NCI-H748 (cell line): ENCODE measurements at regions not wholly inside any gene's neighbourhood (a gene's known extent, or its start where the extent isn't known, plus 50 kb on each side); places are given as distances from the start of the nearest gene placed in this dataset.

Source experiments
- DNase-seq: peaks from one replicate; lab custom pipeline; 2025; ENCODE audit not compliant: unreplicated experiment; lab: John Stamatoyannopoulos, UW

DNA sequence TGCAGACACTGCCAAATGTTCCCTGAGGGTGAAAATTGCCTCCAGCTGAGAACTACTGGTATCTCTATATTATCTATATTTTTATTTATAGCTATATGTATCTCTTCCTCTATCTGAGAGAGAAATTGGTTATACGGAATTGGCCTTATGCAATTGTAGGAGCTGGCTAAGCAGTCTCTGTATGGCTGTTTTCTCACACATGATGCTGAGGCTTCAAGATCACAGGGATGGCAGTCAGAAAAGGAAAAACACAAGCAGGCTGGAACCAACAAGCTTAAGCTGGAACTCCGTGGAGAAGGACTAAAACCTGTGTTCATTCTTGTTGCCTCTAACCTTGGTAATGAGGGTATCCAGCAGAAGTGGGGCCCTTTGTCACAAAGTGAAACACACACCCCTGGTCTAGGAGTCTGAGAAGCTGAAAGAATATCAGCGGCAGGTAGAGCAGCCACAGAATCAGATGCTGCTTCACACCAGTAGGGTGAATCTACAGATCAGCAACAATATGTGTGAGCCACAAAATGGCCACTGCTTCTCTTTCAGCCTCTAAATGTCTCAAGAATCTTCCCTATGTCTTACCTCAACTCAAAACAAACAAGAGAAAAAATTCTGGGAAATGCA is 166.5 kb upstream of the PPP1R2C start:
- no peak for DNase-seq

DNA sequence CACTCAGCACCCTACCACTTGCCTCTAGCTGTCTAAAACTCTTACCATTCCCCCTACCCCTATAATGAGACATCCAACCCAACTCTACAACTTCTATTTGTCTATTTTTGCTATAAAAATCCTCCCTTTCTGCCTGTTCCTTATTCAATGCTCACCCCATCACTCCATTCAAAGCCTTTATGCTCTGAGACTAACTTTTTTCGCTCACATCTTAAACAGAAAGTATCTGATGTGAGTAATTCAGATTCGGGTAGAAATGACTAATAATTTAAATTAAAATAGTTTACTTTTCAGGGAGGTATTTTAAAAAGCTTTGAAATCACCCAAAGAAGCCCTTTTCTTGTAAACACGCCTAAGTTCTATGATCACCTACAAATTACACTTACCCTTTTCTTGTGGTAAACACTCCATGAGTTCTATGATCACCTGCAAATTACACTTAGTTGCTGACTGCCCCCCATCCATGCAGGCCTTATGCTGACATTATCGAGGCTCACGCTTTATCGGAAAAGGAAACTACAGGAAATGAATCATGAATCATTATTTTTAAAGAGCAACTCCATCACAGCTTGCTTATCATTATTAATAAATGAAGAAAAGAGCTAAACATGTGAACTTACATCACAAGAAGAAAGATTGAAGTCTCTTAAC is 168.7 kb upstream of the PPP1R2C start:
- no peak for DNase-seq

DNA sequence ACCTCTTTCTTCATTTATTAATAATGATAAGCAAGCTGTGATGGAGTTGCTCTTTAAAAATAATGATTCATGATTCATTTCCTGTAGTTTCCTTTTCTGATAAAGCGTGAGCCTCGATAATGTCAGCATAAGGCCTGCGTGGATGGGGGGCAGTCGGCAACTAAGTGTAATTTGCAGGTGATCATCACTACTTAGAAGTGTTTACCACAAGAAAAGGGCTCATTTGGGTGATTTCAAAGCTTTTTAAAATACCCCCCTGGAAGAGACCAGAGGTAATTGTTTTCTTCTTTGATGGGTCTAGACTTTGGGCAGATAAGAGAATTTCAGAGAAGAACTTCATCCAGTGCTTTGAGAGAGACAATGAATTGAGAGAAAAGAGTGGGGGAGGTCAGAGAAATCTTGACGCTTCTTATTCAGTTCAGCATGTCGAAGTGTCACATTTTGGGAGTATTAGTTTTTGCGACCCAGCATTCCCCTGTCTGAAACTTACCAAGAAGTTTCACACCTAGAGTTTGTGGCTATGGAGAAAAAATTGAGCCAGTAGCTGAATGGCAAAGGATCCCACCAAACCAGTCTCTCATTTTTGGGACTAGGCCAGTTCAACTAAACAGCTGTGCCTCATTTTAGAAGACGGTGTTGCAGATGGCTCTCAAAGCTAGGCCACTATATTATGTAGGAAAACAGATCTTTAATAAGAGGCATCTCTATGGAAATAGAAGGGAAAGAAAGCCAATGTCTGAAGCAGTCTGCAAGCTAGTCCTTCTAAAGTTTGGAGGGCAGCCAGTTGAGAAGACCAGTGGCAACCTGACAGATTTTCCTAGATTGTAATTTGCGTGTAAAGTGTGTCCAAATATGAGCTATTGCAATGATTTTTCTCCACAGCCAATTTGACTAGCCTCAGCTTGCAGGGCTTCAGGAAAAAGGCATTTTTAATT is 171.0 kb upstream of the PPP1R2C start:
- no peak for DNase-seq

DNA sequence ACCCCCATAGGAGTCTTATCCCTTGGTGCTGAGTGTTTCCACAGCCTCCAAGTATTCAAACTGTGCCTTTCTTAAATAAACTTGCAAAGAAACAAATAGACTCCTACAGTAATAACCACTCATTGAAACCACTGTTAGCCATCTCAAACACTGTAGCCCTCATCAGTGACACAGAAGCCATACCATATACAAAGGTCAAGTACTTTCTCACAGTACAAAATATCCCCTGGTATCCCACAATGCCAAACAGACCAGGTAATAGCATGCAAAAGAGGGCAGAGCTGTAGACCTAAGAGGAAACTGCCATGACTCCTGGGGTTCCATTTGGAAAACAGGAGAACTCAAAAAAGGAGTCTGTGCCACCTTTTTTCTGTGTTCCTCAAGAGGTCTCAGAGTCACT is 173.8 kb upstream of the PPP1R2C start:
- no peak for DNase-seq

DNA sequence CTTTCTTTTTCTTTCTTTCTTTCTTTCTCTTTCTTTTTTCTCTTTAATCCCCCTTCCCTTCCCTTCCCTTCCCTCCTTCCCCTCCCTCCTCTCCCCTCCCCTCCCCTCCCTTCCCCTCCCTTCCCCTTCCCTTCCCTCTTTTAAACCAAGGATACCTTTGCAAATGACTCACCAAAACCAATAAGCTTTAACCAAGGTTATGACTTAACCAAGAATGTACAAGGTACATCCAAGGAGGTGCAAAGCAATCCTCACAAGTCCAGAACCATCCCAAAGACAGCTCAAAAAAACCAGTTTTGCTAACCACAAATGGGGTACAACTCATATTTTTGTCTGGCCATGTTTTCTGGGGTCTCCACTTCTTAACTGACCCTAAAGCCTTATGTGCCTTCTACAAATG is 174.7 kb upstream of the PPP1R2C start:
- DNase-seq = no peak

DNA sequence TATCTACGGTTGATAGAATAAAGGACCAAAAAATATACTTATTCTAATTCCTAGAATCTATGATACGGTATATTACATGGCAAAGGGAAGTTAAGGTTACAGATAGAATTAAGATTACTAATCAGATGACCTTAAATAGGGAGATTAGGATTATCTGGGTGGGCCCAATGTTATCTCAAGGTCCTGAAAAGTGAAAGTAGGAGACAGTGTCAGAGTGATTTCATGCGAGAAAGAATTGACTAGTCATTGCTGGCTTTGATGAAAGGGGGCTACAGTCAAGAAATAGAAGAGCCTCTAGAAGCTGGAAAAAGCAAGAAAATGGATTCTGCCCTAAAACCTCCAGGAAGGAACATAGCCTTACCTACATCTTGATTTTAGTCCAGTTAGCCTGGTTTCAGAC is 176.9 kb upstream of the PPP1R2C start:
- DNase-seq = no peak

DNA sequence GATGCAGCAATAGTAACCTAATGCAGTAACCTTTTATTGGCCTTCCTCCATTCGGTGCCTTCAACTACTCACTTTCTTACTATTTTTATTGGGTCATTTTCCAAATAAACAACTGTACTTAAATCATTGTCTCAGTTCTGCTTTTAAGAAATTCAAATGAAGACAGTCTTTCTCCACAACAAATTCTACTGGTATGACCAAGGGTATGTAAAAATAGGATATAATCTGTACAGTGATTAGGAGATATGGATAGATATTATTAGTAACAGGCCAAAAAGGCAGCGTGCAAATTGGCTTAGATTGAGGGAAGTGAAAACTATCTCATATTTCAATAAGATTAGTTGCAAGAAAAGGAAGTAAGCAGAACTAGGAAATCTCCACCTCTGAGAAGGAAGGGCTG is 177.4 kb upstream of the PPP1R2C start:
- DNase-seq = no peak

DNA sequence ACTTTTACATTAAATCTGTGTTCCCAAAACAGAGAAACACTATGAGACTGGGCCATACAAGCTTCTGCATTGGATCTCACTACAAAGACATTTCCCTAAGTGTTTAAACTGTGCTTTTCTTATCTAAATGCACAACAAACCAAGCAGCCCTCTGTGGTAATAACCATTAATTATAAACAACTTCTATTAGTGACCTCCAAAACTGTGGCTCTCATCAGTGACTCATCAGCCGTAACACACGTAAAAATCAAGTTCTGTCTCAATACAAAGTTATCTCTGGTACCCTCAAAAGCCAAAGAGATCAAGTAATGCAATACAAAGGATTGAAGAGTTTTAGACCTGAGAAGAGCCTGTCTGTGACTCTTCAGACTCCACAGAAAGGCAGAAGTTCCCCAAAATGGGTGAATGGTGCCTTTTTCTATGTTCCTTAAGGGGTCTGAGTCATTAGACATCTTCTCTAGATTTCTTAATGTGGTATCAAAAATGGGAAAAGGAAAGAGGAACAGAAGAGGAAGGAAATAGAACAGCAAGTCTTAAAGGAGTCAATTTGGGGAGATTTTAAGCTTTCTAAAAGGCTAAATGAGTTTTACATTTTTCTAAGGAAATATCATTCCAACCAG is 189.8 kb upstream of the PPP1R2C start:
- DNase-seq = no peak

DNA sequence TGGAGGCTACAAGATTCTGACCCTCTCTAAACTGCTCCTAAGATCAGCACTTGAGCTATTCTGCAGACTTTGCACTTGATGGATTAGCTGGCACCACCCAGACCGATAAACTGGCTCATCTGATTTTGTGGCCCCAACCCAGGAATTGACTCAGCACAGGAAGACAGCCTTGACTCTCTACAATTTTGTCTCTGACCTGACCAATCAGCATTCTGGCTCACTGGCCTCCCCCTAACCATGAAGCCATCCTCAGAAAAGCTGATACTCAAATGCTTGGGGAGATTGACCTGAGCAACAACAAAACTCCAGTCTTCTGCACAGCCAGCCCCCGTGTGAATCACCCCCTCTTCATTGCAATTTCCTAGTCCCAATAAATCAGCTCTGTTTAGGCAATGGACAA is 195.4 kb upstream of the PPP1R2C start:
- no peak for DNase-seq

DNA sequence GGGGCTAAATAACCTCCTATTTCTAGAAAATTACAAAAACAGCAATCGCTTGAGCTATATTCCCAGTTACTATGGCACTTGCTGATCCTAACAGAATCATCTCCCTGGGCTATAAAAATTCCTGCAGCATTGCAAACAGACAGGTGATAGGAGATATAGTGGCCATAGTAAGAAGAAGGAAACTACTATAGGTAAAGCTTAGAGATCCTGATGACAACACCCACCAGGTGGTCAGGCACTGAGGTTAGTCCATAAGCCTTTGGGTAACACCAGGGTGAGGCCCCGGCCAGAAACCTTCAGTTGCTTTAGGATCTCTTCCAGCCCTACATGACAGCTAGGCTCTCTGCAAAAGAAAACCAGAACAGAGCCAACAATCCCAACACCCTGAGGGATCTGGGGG is 197.9 kb upstream of the PPP1R2C start:
- DNase-seq = no peak

DNA sequence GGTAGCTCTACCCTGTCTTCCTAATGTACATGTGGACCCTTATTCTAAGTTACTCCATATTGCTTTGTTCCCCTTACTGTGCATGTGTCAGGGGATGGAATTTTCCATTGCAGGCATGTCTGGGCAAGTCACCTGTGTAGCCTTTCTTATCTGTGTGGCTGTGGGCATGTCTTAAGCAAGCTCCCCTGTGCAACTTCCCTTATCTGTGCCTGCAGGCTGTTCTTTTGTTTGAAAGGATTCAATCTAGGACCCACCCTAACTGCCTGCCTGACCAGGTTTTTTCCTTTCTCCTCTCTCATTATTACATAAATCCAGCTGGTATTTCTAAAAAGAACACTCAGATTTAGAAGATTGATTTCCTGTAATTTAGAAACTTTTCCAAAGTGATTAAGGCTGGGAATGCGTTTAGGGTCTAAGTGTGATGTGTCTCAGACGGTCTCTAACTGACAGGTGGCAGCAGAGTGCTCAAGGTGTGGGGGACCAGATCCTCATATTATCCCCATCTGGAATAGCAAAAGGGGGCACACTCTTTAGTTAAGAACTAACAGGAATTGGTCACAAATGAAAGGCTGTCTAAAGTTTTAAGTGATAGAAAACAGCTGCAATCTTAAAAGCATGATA is 198.9 kb upstream of the PPP1R2C start:
- DNase-seq = peak; percentile 46

DNA sequence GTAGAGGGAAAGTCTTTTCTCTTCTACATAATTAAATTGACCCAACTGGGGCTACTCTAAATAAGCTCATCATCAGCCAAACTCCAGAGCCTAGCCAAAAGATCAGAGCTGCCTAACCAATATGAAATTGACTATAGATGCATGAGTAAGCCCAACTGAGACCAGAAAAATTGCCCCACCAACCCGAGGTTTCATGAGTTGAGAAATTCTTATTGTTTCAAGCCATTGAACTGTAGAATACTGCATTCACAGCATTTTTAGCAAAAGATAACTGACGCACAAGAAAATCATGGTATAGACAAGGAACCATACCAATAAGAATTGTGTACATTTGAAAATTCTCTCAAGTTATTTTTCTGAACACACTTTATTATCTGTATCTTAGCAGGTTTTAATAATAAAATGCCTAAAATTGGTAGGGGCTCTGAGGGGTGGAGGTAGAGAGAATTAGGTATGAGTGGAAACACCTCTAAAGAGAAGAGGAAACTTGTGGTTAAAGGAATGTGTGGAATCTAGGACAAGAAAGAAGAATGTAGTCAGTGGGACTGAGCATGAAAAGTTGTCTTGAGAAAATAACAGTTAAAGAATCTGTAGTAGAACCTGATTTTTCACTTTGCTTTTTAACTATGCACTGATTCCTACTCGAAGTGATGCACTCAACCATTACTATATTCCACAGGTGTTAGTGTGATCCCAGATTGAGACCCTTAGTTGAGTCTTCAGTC is 200.9 kb upstream of the PPP1R2C start:
- DNase-seq = no peak

DNA sequence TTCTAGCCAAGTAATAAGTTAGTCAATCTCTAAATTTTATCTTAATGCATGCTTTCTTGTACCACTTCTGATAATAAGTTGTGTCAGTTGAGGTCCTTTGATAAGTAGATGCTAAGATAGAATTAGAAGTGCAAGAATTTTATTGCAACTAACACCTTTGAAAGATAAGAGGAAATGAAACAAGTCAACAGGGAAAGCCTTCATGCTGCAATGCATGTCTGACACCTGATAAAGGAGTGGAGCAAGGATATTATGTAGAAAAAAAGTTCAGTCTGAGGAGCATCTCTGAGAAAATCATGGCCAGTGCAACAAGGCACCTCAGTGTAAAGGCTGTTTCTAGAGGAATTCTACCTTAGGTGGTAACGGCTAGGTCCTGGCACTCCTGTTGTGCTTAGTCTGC is 210.7 kb upstream of the PPP1R2C start:
- DNase-seq = no peak

DNA sequence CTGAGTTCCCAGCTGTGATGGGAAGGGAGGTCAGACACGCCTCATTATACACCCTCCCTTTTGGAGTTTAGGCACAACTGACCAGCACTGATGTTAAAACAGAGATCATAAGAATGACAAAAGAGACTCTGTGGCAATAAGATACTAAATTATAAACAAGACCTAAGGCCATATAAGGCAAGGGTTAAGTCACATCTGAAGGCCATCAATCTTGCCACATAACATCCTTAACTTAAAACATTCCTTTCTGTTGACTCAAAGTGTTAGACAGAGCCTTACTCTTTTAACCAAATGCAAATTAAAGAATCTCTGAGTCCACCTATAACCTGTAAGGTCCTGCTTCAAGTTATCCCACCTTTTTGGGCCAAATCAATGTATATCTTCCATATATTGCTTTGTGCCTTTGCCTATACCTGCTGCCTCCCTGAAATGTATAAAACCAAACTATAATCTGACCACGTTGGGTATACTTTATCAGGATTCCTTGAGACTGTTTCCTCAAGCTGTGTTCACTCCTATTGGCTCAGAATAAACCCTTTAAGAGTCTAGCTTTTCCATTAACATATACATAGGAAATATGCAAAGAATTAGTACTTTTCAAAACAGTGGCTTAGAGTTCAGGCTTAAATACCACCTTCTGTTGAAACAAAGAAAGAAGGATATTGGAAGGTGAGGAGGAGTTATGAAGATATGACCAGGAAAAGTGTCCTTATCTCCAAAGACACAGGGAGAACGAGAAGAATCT is 214.4 kb upstream of the PPP1R2C start:
- DNase-seq = no peak

DNA sequence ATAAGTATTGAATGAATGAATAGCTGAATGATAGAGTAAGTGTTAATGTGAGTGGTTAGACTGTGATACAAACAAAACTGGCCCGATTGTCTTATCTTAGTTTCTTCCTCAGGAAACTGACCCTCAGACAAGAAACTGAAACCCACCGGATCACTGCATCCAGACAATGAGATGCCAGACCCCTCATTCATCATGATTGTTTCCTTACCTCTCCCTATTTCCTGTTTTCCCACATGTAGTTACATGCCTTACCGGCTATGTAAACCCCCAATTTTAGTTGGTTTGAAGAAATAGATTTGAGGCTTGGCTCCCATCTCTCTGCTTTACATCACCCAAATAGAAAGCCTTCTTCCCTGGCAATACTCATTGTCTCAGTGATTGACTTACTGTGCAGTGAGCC is 218.9 kb upstream of the PPP1R2C start:
- DNase-seq = no peak

DNA sequence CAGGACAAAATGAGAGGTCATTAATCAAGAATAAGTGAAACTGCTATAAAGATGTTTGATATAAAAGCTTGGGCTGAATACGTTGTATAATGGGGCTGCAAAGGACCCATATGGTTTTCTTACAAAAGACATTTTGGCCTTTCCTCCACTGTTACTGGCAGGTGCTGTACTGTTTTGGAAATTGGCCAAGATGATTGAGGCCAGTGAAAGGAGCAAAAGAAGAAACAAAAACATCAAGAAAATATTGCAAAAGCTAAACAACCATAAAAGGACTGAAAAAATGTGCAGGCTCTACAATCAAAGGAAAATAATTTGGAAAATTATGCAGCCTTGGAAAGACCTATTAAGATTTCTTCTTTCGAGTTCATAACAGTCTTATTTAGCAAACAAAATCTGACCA is 222.2 kb upstream of the PPP1R2C start:
- DNase-seq = peak; percentile 61

DNA sequence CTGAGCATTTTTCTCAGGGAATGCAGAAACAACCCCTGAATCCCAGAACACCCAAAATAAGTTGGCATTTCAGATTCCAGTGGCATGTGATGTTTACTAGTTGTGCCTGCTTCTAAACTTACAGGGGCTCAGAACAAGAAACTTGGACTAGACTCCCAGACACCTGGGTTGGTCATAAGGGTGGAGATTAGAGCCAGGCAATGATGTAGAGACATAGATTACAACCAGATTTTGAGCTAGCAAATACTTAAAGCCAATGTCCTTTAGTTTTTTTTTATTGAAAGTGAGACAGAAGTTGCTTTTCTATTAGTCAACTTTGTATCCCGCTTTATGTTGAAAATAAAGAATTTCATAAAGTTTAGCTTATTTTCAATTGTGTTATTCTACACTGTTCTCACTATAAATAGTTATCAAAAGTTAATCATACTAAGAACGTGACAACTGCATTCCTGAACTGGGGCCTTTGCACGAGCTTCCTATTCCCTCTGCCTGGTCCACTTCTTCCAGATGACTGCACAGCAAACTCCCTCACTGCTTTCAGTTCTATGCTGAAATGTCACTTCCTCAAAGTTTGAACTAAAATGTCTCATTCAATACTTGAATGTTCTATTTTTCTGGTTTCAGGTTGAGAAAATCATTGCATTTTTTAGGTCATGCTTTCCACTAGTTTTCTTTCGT is 224.7 kb upstream of the PPP1R2C start:
- DNase-seq = no peak

DNA sequence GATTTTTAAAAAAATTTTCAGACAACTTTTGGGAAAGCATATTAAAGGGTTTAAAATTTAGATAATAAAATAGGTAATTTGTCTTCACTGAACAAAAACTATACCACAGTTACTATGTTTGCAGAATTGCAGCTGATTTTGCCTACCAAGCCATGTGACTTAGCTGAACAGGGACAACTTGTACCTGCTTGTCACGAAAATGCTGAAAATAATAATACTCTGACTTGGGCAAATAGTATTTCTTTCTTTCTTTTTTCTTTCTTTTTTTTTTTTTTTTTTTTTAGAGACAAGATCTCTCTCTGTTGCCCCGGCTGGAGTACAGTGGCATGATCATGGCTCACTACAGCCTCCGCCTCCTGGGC is 225.2 kb upstream of the PPP1R2C start:
- DNase-seq = no peak

DNA sequence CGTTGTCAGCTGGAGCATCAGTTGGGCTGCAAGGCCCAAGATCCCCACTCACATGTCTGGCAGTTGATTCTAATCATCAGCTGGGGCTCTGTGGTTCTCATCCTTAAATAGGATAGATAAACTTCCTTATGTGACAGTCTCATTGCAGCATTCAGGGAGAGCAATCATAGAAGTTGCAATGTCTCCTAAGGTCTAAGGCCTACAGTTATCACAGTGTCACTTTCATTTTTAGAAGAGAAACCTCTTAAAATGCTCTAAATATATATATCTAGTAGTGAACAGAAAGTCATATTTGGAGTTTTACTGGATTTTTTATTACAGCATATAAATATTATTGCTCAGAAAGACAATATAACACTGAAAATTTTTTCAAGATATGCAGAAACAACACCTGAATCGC is 226.0 kb upstream of the PPP1R2C start:
- DNase-seq = no peak
